Endothelial cell of umbilical vein (primary cell): ENCODE measurements at regions not wholly inside any gene's neighbourhood (a gene's known extent, or its start where the extent isn't known, plus 50 kb on each side); places are given as distances from the start of the nearest gene placed in this dataset.

Experiments
- BruUV-seq: library from RNA; stranded (reverse); fragments of 400-500 nt; replicated peaks from 2 replicates; lab custom pipeline; 2021; lab: Mats Ljungman, UMichigan
- CTCF ChIA-PET: fragments of 300-600, 350-600 bp; sonication (Branson Sonifier 250); formaldehyde crosslinking; loops from one replicate; lab custom pipeline; 2021; ENCODE audit warnings: antibody characterized with exemption, inconsistent platforms; lab: Charles Lee
- POLR2A ChIA-PET: fragments of 300-600, 350-600 bp; sonication (Branson Sonifier 250); formaldehyde crosslinking; loops from one replicate; lab custom pipeline; 2021; ENCODE audit warnings: antibody characterized with exemption, inconsistent platforms; lab: Charles Lee
- DNase-seq: peaks from one replicate; pipeline ENCODE4 v3.0.0-alpha.2; 2011; ENCODE audit warnings: low read depth, low spot score
- FAIRE-seq: peaks from 2 replicates; lab custom pipeline; 2011; peaks lifted over from hg19 to GRCh38; lab: Jason Lieb, UNC
- H2AFZ ChIP-seq: 2 replicates; pipeline ENCODE4 v1.6.0; 2012; ENCODE audit warnings: low read depth, low read length, control low read depth, inconsistent platforms
- H3K27ac ChIP-seq: 2 replicates; pipeline ENCODE4 v1.5.1; 2011; ENCODE audit warnings: low read depth, mild to moderate bottlenecking, control low read depth, low read length, moderate library complexity; ENCODE audit not compliant: insufficient read depth
- H3K27me3 ChIP-seq, 2 experiments: 2 replicates each; pipeline versions ENCODE4 v1.6.0 to v1.6.1; 2011; ENCODE audit warnings: low read length in 2 of 2, mixed read lengths in 1 of 2; ENCODE audit not compliant: control insufficient read depth in 2 of 2, insufficient read depth in 2 of 2
- H3K36me3 ChIP-seq, 2 experiments: 2 replicates in 1 of 2; 3 replicates in 1 of 2; pipeline ENCODE4 v1.5.1; 2011; ENCODE audit warnings: low read length in 2 of 2, mild to moderate bottlenecking in 1 of 2, moderate library complexity in 1 of 2; ENCODE audit not compliant: control insufficient read depth in 2 of 2, insufficient read depth in 2 of 2; ENCODE audit errors: extremely low read depth in 1 of 2
- H3K4me1 ChIP-seq: 3 replicates; pipeline ENCODE4 v1.5.1; 2011; ENCODE audit warnings: mild to moderate bottlenecking, low read length; ENCODE audit not compliant: control insufficient read depth, insufficient read depth; ENCODE audit errors: extremely low read depth
- H3K4me2 ChIP-seq: 2 replicates; pipeline ENCODE4 v1.6.1; 2011; ENCODE audit warnings: low read length, control low read depth, mixed read lengths; ENCODE audit not compliant: insufficient read depth
- H3K4me3 ChIP-seq, 3 experiments: fragments of 200-600 bp in 1 of 3; sonication (generic), shearing (Covaris generic) in 1 of 3; replicated peaks in 1 of 3; 2 replicates each; pipeline ENCODE4 v1.5.1; 2011 to 2016; ENCODE audit warnings: control low read depth in 3 of 3, low read length in 3 of 3, mild to moderate bottlenecking in 2 of 3, inconsistent platforms in 1 of 3, low read depth in 1 of 3, moderate library complexity in 1 of 3; ENCODE audit not compliant: insufficient read depth in 1 of 3
- H3K79me2 ChIP-seq: 2 replicates; pipeline ENCODE4 v1.6.0; 2012; ENCODE audit warnings: low read length, inconsistent platforms; ENCODE audit not compliant: control insufficient read depth, insufficient read depth
- H3K9ac ChIP-seq: replicated peaks from 2 replicates; pipeline ENCODE3; 2011; ENCODE audit warnings: low read length, control low read depth; ENCODE audit not compliant: insufficient read depth; ENCODE audit errors: extremely low read depth
- H3K9me1 ChIP-seq: replicated peaks from 3 replicates; pipeline ENCODE4 v1.6.0; 2011; ENCODE audit warnings: mild to moderate bottlenecking, low read length; ENCODE audit not compliant: control insufficient read depth, insufficient read depth; ENCODE audit errors: extremely low read depth
- H3K9me3 ChIP-seq: replicated peaks from 2 replicates; pipeline ENCODE4 v1.5.1; 2012; ENCODE audit warnings: low read length, inconsistent platforms; ENCODE audit not compliant: control insufficient read depth, insufficient read depth
- H4K20me1 ChIP-seq: replicated peaks from 2 replicates; pipeline ENCODE3; 2011; ENCODE audit warnings: mild to moderate bottlenecking, low read length; ENCODE audit not compliant: control insufficient read depth, insufficient read depth; ENCODE audit errors: extremely low read depth
- CTCF ChIP-seq, 2 donors: IDR thresholded peaks; 1 replicate in 1 of 2; 2 replicates in 1 of 2; pipeline ENCODE4 v1.5.1; 2011; ENCODE audit warnings: low read length in 2 of 2, mild to moderate bottlenecking in 2 of 2, moderate library complexity in 2 of 2, control low read depth in 1 of 2, inconsistent platforms in 1 of 2, low read depth in 1 of 2; ENCODE audit not compliant: insufficient read depth in 1 of 2; ENCODE audit errors: extremely low read depth in 1 of 2
- EZH2 ChIP-seq: IDR thresholded peaks from 2 replicates; pipeline ENCODE4 v1.6.1; 2012; ENCODE audit warnings: borderline replicate concordance, low read depth, mild to moderate bottlenecking, moderate library complexity, low read length, inconsistent platforms; ENCODE audit not compliant: severe bottlenecking
- FOS ChIP-seq: IDR thresholded peaks from 2 replicates; pipeline ENCODE4 v1.6.1; 2011; ENCODE audit warnings: mild to moderate bottlenecking, low read length, moderate library complexity, borderline replicate concordance; ENCODE audit not compliant: insufficient read depth
- GATA2 ChIP-seq: IDR thresholded peaks from 2 replicates; pipeline ENCODE4 v1.7.0; 2011; ENCODE audit warnings: low read depth, mild to moderate bottlenecking, moderate library complexity, mixed read lengths, low read length; ENCODE audit not compliant: insufficient read length, insufficient read depth
- JUN ChIP-seq: IDR thresholded peaks from 2 replicates; pipeline ENCODE4 v1.6.1; 2011; ENCODE audit warnings: borderline replicate concordance, low read depth; ENCODE audit not compliant: insufficient read length, insufficient read depth
- MAX ChIP-seq: IDR thresholded peaks from 2 replicates; pipeline ENCODE4 v1.6.1; 2011; ENCODE audit not compliant: insufficient read depth, insufficient read length
- MYC ChIP-seq: IDR thresholded peaks from one replicate; pipeline ENCODE4 v1.6.1; 2011; ENCODE audit warnings: mild to moderate bottlenecking, low read depth, low read length
- POLR2A ChIP-seq: IDR thresholded peaks from 2 replicates; pipeline ENCODE4 v1.6.1; 2012; ENCODE audit warnings: low read depth, mild to moderate bottlenecking, control low read depth, low read length
- POLR2AphosphoS5 ChIP-seq: IDR thresholded peaks from 2 replicates; pipeline ENCODE4 v1.6.1; 2012; ENCODE audit warnings: low read depth, mild to moderate bottlenecking, control low read depth, low read length, moderate library complexity; ENCODE audit not compliant: insufficient read depth
- dilution Hi-C: fragments of 300-500 bp; cut with MboI; formaldehyde crosslinking; loops from one replicate; pipeline ENCODE4 v1.15.0; 2019; ENCODE audit warnings: low sequenced_read_pairs; ENCODE audit not compliant: extremely low pct_ligation_motif_present
- intact Hi-C: fragments of 100-400 bp; cut with micrococcal nuclease; formaldehyde crosslinking; loops from one replicate; pipeline ENCODE4 v1.10.0; 2022

GRCh38 chr18:44286049-44286448 is 394.6 kb upstream of the SETBP1 start:
- POLR2A ChIA-PET, result no interaction called here
- FAIRE-seq (no peak), DNase-seq (peak; percentile 67)
- no peaks in the 10 kb centered on the region for H4K20me1 ChIP-seq
- no peaks in the 10 kb centered on the region for H3K9me3 ChIP-seq
- intact Hi-C loops (loop anchor here (1.0 kb wide), 1 partner anchor 23 kb away; no protein-coding TSS in a partner anchor), dilution Hi-C loops (no loop called here)
- H3K4me2 ChIP-seq, result peak overlapping the region; percentile 78
- H3K4me1 ChIP-seq, result peaks cover 24% of the 10 kb centered on the region
- BruUV-seq, result no TSS peak
- no peaks in the 10 kb centered on the region for H3K79me2 ChIP-seq
- H3K4me3 ChIP-seq, result no peak overlapping the region
- peak overlapping the region; percentile 45 for H3K27ac ChIP-seq
- no peaks in the 10 kb centered on the region for H3K9me1 ChIP-seq
- CTCF ChIA-PET, result no interaction called here
- no peak overlapping the region for H3K9ac ChIP-seq
- no peaks in the 10 kb centered on the region for H3K27me3 ChIP-seq
- no peaks in the 10 kb centered on the region for H3K36me3 ChIP-seq
- TF ChIP-seq CTCF (IDR thresholded peaks at IDR 0.05; ENCODE audit: extremely low read depth in 1 of 2, insufficient read depth in 1 of 2, low read depth in 1 of 2, low read length in 2 of 2), result no peak
- no peak for TF ChIP-seq EZH2
- TF ChIP-seq MYC, result no peak
- no peak for TF ChIP-seq GATA2
- TF ChIP-seq MAX, result no peak
- no peak for TF ChIP-seq POLR2A
- peak; percentile 62 for TF ChIP-seq JUN
- TF ChIP-seq FOS, result peak; percentile 65
- no peak for TF ChIP-seq POLR2AphosphoS5
- no peak overlapping the region for H2AFZ ChIP-seq
